ENCODE measurements at regions not wholly inside any gene's neighbourhood (a gene's known extent, or its start where the extent isn't known, plus 50 kb on each side); places are given as distances from the start of the nearest gene placed in this dataset.

- no peak for DNase-seq
These were observed 668.7 kb downstream of the NR2F1-AS1 start for GRCh38 chr5:92912283-92912682.

- DNase-seq = no peak
These were observed 669.2 kb downstream of the NR2F1-AS1 start for GRCh38 chr5:92911851-92912250.

GRCh38 chr5:92911293-92911692, 669.7 kb downstream of the NR2F1-AS1 start:
- DNase-seq = no peak

GRCh38 chr5:92909602-92909962, 671.4 kb downstream of the NR2F1-AS1 start:
- DNase-seq = peak; percentile 17

GRCh38 chr5:92908952-92909601, 671.9 kb downstream of the NR2F1-AS1 start:
- DNase-seq = no peak

GRCh38 chr5:92907938-92908606, 672.9 kb downstream of the NR2F1-AS1 start:
- no peak for DNase-seq

- DNase-seq = no peak
These were observed 674.1 kb downstream of the NR2F1-AS1 start for GRCh38 chr5:92906798-92907376.

GRCh38 chr5:92904021-92904420, 677.0 kb downstream of the NR2F1-AS1 start:
- no peak for DNase-seq

- no peak for DNase-seq
These were observed 681.4 kb downstream of the NR2F1-AS1 start for GRCh38 chr5:92899611-92900010.

GRCh38 chr5:92896722-92897121, 684.3 kb downstream of the NR2F1-AS1 start:
- no peak for DNase-seq

GRCh38 chr5:92890841-92891244, 690.2 kb downstream of the NR2F1-AS1 start:
- no peak for DNase-seq

- no peak for DNase-seq
These were observed 691.9 kb downstream of the NR2F1-AS1 start for GRCh38 chr5:92889140-92889539.

- no peak for DNase-seq
These were observed 693.8 kb downstream of the NR2F1-AS1 start for GRCh38 chr5:92887254-92887653.

GRCh38 chr5:92886751-92887150, 694.3 kb downstream of the NR2F1-AS1 start:
- no peak for DNase-seq

- DNase-seq = no peak
These were observed 695.1 kb downstream of the NR2F1-AS1 start for GRCh38 chr5:92885950-92886349.

- no peak for DNase-seq
These were observed 696.5 kb downstream of the NR2F1-AS1 start for GRCh38 chr5:92884469-92884868.

- no peak for DNase-seq
These were observed 701.0 kb downstream of the NR2F1-AS1 start for GRCh38 chr5:92879806-92880543.

- no peak for DNase-seq
These were observed 706.2 kb downstream of the NR2F1-AS1 start for GRCh38 chr5:92874790-92875189.

GRCh38 chr5:92868442-92868841, 712.6 kb downstream of the NR2F1-AS1 start:
- DNase-seq = no peak

GRCh38 chr5:92864591-92864990, 716.4 kb downstream of the NR2F1-AS1 start:
- no peak for DNase-seq

- no peak for DNase-seq
These were observed 717.4 kb downstream of the NR2F1-AS1 start for GRCh38 chr5:92863666-92864065.

- DNase-seq = no peak
These were observed 719.3 kb downstream of the NR2F1-AS1 start for GRCh38 chr5:92861531-92862285.

- no peak for DNase-seq
These were observed 721.0 kb downstream of the NR2F1-AS1 start for GRCh38 chr5:92860061-92860460.

Data from NCI-H1092 treated with DMSO at 0.1 percent for 48 hours (cell line).